ENCODE measurements at regions not wholly inside any gene's neighbourhood (a gene's known extent, or its start where the extent isn't known, plus 50 kb on each side); places are given as distances from the start of the nearest gene placed in this dataset.

DNA sequence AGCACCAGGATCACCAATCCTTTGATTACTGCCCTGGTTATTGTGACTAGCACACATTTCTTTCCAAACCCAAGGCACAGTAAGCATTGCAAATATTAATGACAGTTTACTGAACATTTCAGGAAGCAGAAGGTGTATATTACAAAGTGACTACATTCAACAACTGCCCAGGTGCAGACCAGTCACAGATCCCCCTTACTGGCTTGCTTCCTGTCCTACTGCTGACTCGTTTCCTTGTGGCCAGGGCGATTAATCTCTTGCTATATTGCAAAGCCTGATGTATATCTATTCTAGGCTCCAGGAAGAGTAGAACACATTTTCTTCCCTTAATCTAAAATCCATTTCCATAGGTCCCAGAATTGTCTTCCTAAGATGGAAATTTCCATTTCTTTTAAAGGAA lies 77.2 kb upstream of the EPHA7 start:
- TF ChIP-seq CTCF (IDR thresholded peaks at IDR 0.05), result no peak
- no peak for TF ChIP-seq POLR2A (IDR thresholded peaks at IDR 0.05; ENCODE audit: low read depth)
